ENCODE measurements at regions not wholly inside any gene's neighbourhood (a gene's known extent, or its start where the extent isn't known, plus 50 kb on each side); places are given as distances from the start of the nearest gene placed in this dataset.

GRCh38 chr4:110850461-110851442, 227.9 kb upstream of the PITX2 start:
- Histone ChIP-seq H3K36me3 (ENCODE audit: control insufficient read depth in 2 of 2, insufficient read depth in 2 of 2, low read length in 1 of 2) (no peaks in the 10 kb centered on the region), H3K4me3 (ENCODE audit: low read depth in 1 of 2, low read length in 2 of 2) (no peak overlapping the region), H3K9me3 (ENCODE audit: control insufficient read depth in 2 of 2, insufficient read depth in 1 of 2, low read depth in 1 of 2, low read length in 1 of 2) (no peaks in the 10 kb centered on the region), H3K27ac (ENCODE audit: low read depth in 2 of 2, low read length in 1 of 2) (no peak overlapping the region), H3K27me3 (ENCODE audit: control insufficient read depth in 1 of 2, insufficient read depth in 2 of 2, low read length in 2 of 2) (no peaks in the 10 kb centered on the region), H3K4me1 (ENCODE audit: control insufficient read depth in 2 of 2, insufficient read depth in 2 of 2, low read length in 1 of 2) (no peaks in the 10 kb centered on the region)
- 37 to 48% methylated on average over 12 of the region's 12 CpGs for WGBS, 2 donors

- no peak overlapping the region for H3K4me3 ChIP-seq (ENCODE audit: low read depth in 1 of 2, low read length in 2 of 2)
- H3K36me3 ChIP-seq (ENCODE audit: control insufficient read depth in 2 of 2, insufficient read depth in 2 of 2, low read length in 1 of 2): no peaks in the 10 kb centered on the region
- 93 to 96% methylated on average over 2 of the region's 2 CpGs for WGBS, 2 donors
- H3K27ac ChIP-seq (ENCODE audit: low read depth in 2 of 2, low read length in 1 of 2): no peak overlapping the region
- no peaks in the 10 kb centered on the region for H3K27me3 ChIP-seq (ENCODE audit: control insufficient read depth in 1 of 2, insufficient read depth in 2 of 2, low read length in 2 of 2)
- no peaks in the 10 kb centered on the region for H3K9me3 ChIP-seq (ENCODE audit: control insufficient read depth in 2 of 2, insufficient read depth in 1 of 2, low read depth in 1 of 2, low read length in 1 of 2)
- H3K4me1 ChIP-seq (ENCODE audit: control insufficient read depth in 2 of 2, insufficient read depth in 2 of 2, low read length in 1 of 2): no peaks in the 10 kb centered on the region
Observed at GRCh38 chr4:110851989-110852388, 229.1 kb upstream of the PITX2 start.

- no peak overlapping the region for H3K4me3 ChIP-seq (ENCODE audit: low read depth in 1 of 2, low read length in 2 of 2)
- no peaks in the 10 kb centered on the region for H3K4me1 ChIP-seq (ENCODE audit: control insufficient read depth in 2 of 2, insufficient read depth in 2 of 2, low read length in 1 of 2)
- H3K9me3 ChIP-seq (ENCODE audit: control insufficient read depth in 2 of 2, insufficient read depth in 1 of 2, low read depth in 1 of 2, low read length in 1 of 2): no peaks in the 10 kb centered on the region
- WGBS, 2 donors: 94 to 95% methylated on average over 3 of the region's 3 CpGs
- H3K36me3 ChIP-seq (ENCODE audit: control insufficient read depth in 2 of 2, insufficient read depth in 2 of 2, low read length in 1 of 2): no peaks in the 10 kb centered on the region
- no peaks in the 10 kb centered on the region for H3K27me3 ChIP-seq (ENCODE audit: control insufficient read depth in 1 of 2, insufficient read depth in 2 of 2, low read length in 2 of 2)
- H3K27ac ChIP-seq (ENCODE audit: low read depth in 2 of 2, low read length in 1 of 2): no peak overlapping the region
Observed at GRCh38 chr4:110852793-110853192, 229.9 kb upstream of the PITX2 start.

- Histone ChIP-seq H3K27me3 (ENCODE audit: control insufficient read depth in 1 of 2, insufficient read depth in 2 of 2, low read length in 2 of 2) (no peaks in the 10 kb centered on the region), H3K36me3 (ENCODE audit: control insufficient read depth in 2 of 2, insufficient read depth in 2 of 2, low read length in 1 of 2) (no peaks in the 10 kb centered on the region), H3K27ac (ENCODE audit: low read depth in 2 of 2, low read length in 1 of 2) (no peak overlapping the region), H3K4me1 (ENCODE audit: control insufficient read depth in 2 of 2, insufficient read depth in 2 of 2, low read length in 1 of 2) (no peaks in the 10 kb centered on the region), H3K4me3 (ENCODE audit: low read depth in 1 of 2, low read length in 2 of 2) (no peak overlapping the region), H3K9me3 (ENCODE audit: control insufficient read depth in 2 of 2, insufficient read depth in 1 of 2, low read depth in 1 of 2, low read length in 1 of 2) (no peaks in the 10 kb centered on the region)
- WGBS, 2 donors: 85 to 87% methylated on average over 5 of the region's 5 CpGs
Observed at GRCh38 chr4:110853242-110853641, 230.4 kb upstream of the PITX2 start.

GRCh38 chr4:110854021-110854678, 231.3 kb upstream of the PITX2 start:
- Histone ChIP-seq H3K9me3 (ENCODE audit: control insufficient read depth in 2 of 2, insufficient read depth in 1 of 2, low read depth in 1 of 2, low read length in 1 of 2) (no peaks in the 10 kb centered on the region), H3K4me3 (ENCODE audit: low read depth in 1 of 2, low read length in 2 of 2) (no peak overlapping the region), H3K36me3 (ENCODE audit: control insufficient read depth in 2 of 2, insufficient read depth in 2 of 2, low read length in 1 of 2) (no peaks in the 10 kb centered on the region), H3K4me1 (ENCODE audit: control insufficient read depth in 2 of 2, insufficient read depth in 2 of 2, low read length in 1 of 2) (no peaks in the 10 kb centered on the region), H3K27ac (ENCODE audit: low read depth in 2 of 2, low read length in 1 of 2) (no peak overlapping the region), H3K27me3 (ENCODE audit: control insufficient read depth in 1 of 2, insufficient read depth in 2 of 2, low read length in 2 of 2) (no peaks in the 10 kb centered on the region)
- WGBS, 2 donors: 33 to 35% methylated on average over 6 of the region's 6 CpGs

GRCh38 chr4:110860125-110860524, 237.2 kb upstream of the PITX2 start:
- no peak overlapping the region for H3K27ac ChIP-seq (ENCODE audit: low read depth in 2 of 2, low read length in 1 of 2)
- WGBS, 2 donors: 74 to 76% methylated on average over 6 of the region's 6 CpGs
- H3K4me1 ChIP-seq (ENCODE audit: control insufficient read depth in 2 of 2, insufficient read depth in 2 of 2, low read length in 1 of 2): peaks cover 0 to 2% of the 10 kb centered on the region in 2 donors
- H3K4me3 ChIP-seq (ENCODE audit: low read depth in 1 of 2, low read length in 2 of 2): no peak overlapping the region
- H3K27me3 ChIP-seq (ENCODE audit: control insufficient read depth in 1 of 2, insufficient read depth in 2 of 2, low read length in 2 of 2): no peaks in the 10 kb centered on the region
- no peaks in the 10 kb centered on the region for H3K36me3 ChIP-seq (ENCODE audit: control insufficient read depth in 2 of 2, insufficient read depth in 2 of 2, low read length in 1 of 2)
- H3K9me3 ChIP-seq (ENCODE audit: control insufficient read depth in 2 of 2, insufficient read depth in 1 of 2, low read depth in 1 of 2, low read length in 1 of 2): no peaks in the 10 kb centered on the region

- no peak overlapping the region for H3K27ac ChIP-seq (ENCODE audit: low read depth in 2 of 2, low read length in 1 of 2)
- H3K9me3 ChIP-seq (ENCODE audit: control insufficient read depth in 2 of 2, insufficient read depth in 1 of 2, low read depth in 1 of 2, low read length in 1 of 2): no peaks in the 10 kb centered on the region
- 97 to 98% methylated on average over 1 of the region's 1 CpG for WGBS, 2 donors
- peaks cover 0 to 2% of the 10 kb centered on the region in 2 donors for H3K4me1 ChIP-seq (ENCODE audit: control insufficient read depth in 2 of 2, insufficient read depth in 2 of 2, low read length in 1 of 2)
- H3K36me3 ChIP-seq (ENCODE audit: control insufficient read depth in 2 of 2, insufficient read depth in 2 of 2, low read length in 1 of 2): no peaks in the 10 kb centered on the region
- no peaks in the 10 kb centered on the region for H3K27me3 ChIP-seq (ENCODE audit: control insufficient read depth in 1 of 2, insufficient read depth in 2 of 2, low read length in 2 of 2)
- no peak overlapping the region for H3K4me3 ChIP-seq (ENCODE audit: low read depth in 1 of 2, low read length in 2 of 2)
Observed at GRCh38 chr4:110860901-110861300, 238.0 kb upstream of the PITX2 start.

- H3K27me3 ChIP-seq (ENCODE audit: control insufficient read depth in 1 of 2, insufficient read depth in 2 of 2, low read length in 2 of 2): no peaks in the 10 kb centered on the region
- no peaks in the 10 kb centered on the region for H3K36me3 ChIP-seq (ENCODE audit: control insufficient read depth in 2 of 2, insufficient read depth in 2 of 2, low read length in 1 of 2)
- no peaks in the 10 kb centered on the region for H3K9me3 ChIP-seq (ENCODE audit: control insufficient read depth in 2 of 2, insufficient read depth in 1 of 2, low read depth in 1 of 2, low read length in 1 of 2)
- H3K27ac ChIP-seq (ENCODE audit: low read depth in 2 of 2, low read length in 1 of 2): no peak overlapping the region
- 26 to 30% methylated on average over 1 of the region's 1 CpG for WGBS, 2 donors
- no peak overlapping the region for H3K4me3 ChIP-seq (ENCODE audit: low read depth in 1 of 2, low read length in 2 of 2)
- peaks cover 0 to 2% of the 10 kb centered on the region in 2 donors for H3K4me1 ChIP-seq (ENCODE audit: control insufficient read depth in 2 of 2, insufficient read depth in 2 of 2, low read length in 1 of 2)
Observed at GRCh38 chr4:110865611-110866259, 242.9 kb upstream of the PITX2 start.

GRCh38 chr4:110867251-110867960, 244.5 kb upstream of the PITX2 start:
- no peak overlapping the region for H3K4me3 ChIP-seq (ENCODE audit: low read depth in 1 of 2, low read length in 2 of 2)
- no peaks in the 10 kb centered on the region for H3K9me3 ChIP-seq (ENCODE audit: control insufficient read depth in 2 of 2, insufficient read depth in 1 of 2, low read depth in 1 of 2, low read length in 1 of 2)
- no peak overlapping the region for H3K27ac ChIP-seq (ENCODE audit: low read depth in 2 of 2, low read length in 1 of 2)
- no peaks in the 10 kb centered on the region for H3K27me3 ChIP-seq (ENCODE audit: control insufficient read depth in 1 of 2, insufficient read depth in 2 of 2, low read length in 2 of 2)
- no peaks in the 10 kb centered on the region for H3K4me1 ChIP-seq (ENCODE audit: control insufficient read depth in 2 of 2, insufficient read depth in 2 of 2, low read length in 1 of 2)
- WGBS, 2 donors: 55 to 62% methylated on average over 3 of the region's 3 CpGs
- H3K36me3 ChIP-seq (ENCODE audit: control insufficient read depth in 2 of 2, insufficient read depth in 2 of 2, low read length in 1 of 2): no peaks in the 10 kb centered on the region
